Activated CD8-positive, alpha-beta memory T cell treated with anti-CD3 and anti-CD28 coated beads, Interleukin-2, amount 50 U/mL, for 4 hours (primary cell): ENCODE measurements at regions not wholly inside any gene's neighbourhood (a gene's known extent, or its start where the extent isn't known, plus 50 kb on each side); places are given as distances from the start of the nearest gene placed in this dataset.

Experiments
- DNase-seq: peaks from one replicate; pipeline ENCODE4 v3.0.0-alpha.2; 2020

DNA sequence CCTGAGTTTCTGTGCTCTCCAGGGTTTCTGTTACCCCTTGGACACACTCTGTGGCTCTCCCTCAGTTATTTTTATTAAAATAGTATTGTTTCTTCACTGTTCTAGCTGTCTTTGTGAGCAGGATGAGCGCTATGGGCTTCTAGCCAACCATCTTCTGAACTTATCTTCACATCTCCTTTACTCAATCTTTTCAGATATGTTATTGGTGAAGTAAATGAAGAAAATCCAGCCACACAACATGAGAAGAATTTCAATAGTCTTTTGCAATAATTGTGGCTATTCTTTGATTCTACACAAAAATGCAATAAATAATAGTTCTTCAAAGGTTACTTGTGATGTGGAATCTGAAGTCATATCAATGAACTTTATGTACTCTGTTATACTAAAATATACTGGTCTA, 80.3 kb upstream of the CAMK1G start:
- no peak for DNase-seq

DNA sequence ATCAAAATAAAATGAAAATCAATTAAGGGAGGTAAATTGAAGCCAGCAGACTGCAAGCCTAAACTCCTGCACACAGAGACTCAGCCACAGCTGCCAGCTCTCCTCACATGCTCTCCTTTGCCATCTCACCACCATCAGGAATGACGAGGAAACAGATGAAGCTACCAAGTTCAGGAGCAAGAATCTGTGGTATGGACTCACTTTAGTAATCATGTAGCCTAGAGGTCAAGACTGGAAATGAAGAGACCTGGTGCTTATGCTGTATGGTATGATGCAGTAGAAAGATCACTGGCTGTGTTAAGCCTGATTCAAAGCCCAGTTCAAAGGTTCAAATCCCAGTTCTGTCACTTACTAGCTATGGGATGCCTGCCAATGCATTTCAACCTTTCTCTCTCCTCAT, 78.9 kb upstream of the CAMK1G start:
- no peak for DNase-seq

DNA sequence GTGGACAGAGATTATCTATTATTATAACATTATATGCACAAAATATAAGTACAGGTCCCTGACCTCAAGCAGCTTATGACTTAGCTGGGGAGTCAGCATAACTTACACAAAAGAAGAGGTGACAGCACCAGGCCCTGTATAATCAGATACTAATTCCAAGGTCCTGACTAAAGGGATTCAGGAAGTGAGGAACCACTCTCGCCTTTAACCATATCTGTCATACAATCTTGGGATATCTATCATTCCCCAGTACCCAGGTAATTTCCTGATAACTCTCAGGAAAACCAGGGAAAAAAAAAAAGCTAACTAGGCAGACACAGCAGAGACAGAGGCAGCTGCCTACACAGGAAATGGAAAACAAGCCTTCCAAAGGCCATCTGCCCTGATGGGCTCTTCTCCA, 78.5 kb upstream of the CAMK1G start:
- no peak for DNase-seq

DNA sequence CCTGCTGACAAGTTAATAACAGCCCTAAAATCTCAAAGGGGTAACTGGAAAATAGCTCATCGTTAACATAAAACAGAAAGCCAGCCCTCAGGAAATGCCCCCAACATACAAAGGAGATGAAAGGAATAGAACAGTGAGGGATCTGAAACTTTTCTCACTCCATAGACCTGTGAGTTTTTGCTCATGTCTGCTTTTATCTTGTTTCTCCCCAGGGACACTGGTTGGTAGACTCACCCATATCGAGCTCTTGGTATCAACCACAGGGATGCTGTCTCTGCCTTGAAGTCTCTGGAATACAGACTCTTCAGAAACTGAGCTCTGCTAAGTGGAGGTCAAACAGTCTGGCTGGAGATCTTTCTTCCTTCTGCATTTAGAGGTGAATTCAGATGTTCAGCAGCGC, 77.4 kb upstream of the CAMK1G start:
- DNase-seq, result no peak

DNA sequence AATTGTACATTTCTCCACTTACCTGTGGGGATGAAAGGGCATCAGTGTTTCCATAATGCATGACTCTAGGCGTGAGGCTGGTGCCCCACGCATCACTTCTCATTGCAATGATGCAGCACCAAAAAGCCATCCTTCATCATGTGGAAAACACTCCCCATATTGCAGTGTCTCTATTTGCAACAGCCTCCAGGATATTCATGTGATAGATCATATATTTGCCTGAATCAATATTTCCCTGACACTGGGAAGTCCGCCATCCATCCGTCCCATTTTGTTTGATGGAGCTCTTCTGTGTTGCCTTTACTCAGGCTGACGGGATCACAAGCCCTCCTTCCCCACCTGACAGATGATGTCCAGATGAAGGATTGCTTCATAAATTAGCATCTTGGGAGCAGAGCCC, 74.5 kb upstream of the CAMK1G start:
- no peak for DNase-seq

DNA sequence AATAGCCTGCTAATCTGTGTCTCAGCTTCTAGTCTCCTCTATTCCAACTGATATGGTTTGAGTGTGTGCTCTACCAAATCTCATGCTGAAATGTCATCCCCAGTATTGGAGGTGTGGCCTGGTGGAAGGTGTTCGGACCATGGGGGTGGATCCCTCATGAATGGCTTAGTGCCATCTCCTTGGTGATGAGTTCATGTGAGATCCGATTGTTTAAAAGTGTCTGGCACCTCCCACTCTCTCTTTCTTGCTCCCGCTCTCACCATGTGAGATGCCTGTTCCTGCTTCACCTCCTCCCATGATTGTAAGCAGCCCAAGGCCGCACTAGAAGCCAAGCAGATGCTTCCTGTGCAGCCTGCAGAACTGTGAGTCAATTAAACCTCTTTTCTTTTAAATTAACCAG, 73.5 kb upstream of the CAMK1G start:
- DNase-seq, result no peak

DNA sequence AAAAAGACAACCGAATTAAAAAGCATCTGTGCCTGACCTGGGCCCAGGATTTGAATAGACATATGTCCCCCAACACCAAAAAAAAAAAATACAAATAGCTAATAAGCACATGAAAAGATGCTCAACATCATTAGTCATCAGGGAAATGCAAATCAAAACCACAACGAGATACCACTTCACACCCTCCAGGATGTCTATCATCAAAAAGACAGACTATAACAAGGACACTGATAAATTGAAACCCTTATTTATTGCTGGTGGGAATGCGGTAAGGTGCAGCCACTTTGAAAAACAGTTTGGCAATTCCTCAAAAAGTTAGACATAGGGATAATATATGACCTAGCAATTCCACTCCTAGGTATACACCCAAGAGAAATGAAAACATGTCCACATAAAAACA, 72.3 kb upstream of the CAMK1G start:
- DNase-seq, result no peak

DNA sequence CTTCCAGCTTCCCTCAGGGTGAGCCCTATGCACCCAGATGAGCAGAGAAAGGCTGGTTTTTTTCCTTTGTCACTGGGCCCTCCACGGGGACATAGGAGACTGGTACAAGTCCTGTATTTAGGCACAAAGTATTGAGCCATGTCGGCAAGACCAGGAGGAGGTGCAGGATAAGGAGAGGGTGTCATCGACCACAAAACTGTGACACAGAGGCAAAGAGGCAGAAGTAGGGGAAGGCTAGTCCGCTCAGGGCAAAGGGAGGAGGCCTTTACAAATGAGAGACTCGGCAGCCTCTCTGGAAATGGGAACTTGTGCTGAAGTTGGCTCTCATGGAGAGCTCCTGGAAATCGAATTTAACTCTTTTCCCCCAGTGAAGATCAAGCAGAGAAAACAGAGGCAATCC, 70.7 kb upstream of the CAMK1G start:
- DNase-seq, result no peak

DNA sequence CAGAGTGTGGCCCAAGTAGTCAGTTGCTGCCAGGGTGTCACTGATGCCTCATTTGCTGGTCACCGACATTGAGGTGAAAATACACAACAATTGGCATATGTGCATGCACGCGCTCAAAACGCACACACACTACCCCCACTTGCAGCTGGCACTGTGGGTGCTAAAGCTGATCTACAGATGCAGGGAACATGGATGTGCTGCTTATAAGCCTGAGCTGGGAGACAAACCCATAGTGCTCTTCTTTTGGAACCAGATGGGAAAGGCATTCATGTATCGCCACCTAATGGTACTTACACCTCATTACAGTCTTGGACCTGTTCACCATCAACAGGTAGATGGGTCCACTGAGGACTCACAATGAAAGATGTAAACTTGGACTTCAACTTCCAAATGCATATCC, 70.3 kb upstream of the CAMK1G start:
- no peak for DNase-seq

DNA sequence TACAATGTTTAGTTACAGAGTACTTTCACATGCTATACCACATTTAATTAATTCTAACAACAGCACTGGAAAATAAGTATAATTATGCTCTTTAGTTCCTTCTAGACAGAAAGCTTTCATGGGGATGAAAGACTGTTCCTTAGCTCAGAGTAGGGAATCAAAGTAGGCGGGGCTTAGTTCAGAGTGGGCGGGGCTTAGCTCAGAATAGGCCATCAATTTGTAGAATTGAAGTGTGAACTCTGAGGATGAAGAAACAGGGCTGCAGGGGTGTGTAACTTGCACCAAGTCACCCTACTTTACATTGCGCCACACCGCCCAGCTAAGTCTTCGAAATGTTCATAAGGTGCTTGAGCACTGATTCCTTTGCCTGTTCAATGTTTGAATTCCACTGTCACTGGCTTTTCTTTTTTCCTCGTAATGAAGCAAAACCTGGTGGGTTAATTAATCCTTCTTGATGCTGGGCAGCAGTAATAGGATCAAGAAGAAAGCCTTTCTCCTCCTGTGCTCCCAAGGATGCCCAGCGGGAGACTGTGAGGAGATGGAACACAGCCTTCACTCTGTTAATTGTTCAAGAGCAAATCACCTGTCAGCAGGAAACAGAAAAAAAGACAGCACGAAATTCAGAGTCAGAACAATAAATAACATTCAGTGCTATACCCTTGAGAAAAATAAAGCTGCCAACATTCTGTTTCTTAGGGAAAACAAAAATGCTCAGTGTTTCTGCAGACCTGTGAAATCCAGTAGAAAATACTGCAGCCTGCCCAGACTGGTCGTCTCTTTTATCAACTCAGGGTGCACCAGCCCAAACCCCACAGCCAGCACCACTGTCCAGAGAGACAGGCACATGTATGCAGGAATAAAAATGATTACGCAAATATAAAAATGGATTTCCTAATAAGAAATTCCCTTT, 66.5 kb upstream of the CAMK1G start:
- no peak for DNase-seq

DNA sequence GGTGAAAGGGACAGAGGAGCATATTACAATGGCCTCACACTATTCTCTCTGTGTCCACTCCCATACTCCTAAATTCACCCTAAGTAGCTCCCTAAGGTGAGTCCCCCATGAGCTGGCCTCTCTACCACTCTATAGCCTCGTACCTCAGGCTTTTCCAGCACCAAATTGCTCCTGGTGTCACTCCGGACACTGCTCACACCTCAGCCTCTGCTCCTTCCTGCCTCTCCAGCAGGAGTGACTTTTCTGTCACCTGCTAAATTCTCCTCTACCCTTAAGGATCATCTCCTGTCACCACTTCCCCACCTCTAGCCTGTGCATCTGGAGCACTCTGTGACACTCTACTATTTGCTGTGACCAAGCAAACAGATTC, 65.8 kb upstream of the CAMK1G start:
- DNase-seq, result no peak

DNA sequence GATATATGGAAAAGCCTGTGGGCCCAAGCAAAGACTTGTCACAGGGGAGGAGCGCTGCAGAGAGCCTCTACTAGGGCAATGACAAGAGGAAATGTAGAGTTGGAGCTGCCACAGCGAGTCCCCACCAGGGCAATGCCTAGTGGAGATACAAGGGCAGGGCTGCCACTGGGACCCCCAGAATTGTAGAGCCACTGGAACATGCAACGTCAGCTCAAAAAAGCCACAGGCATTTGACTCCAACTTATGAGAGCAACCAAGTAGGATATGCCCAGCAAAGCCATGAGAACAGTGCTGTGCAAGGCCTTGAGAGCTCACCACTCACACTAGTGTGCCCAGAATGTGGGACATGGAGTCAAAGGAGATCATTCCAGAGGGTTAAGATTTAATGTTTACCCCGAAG, 63.7 kb upstream of the CAMK1G start:
- no peak for DNase-seq

DNA sequence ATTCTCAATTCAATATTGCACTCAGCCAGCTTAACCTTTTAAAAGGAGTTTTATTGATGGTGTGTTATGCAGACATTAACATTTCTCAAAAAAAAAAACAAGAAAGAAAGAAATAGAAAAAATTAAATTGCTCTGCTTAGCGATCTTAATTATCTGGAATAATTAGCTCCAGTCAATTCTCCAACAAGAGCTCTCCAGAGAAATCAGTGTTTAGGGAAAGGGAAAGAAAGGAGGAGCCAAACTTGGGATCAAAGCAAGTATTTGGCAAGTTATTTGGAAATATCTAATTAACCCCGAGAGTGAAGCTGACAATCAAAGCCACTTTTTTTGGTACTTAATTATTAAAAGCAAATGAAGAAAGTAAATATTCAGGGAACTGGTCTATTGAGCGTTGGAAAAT, 60.7 kb upstream of the CAMK1G start:
- DNase-seq, result no peak

DNA sequence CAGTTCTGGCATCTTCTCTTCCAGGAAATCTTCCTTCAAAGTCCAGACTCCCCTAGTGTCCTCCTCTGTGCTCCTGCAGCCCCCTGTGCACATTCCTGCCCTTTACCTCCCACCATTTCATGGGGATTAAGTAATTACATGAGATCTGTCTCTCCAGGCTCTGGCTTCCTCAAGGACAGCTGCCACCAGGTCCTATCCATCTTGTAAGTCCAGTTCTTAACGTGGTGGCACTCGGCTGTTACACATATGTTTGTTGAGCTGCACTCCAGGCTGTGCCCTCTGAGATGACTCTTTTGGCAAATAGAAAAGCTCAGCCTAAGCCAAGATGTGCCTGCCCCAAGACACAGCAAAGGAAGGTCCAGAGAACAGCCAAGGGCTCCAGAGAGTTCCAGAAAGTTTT, 57.4 kb upstream of the CAMK1G start:
- DNase-seq, result no peak

DNA sequence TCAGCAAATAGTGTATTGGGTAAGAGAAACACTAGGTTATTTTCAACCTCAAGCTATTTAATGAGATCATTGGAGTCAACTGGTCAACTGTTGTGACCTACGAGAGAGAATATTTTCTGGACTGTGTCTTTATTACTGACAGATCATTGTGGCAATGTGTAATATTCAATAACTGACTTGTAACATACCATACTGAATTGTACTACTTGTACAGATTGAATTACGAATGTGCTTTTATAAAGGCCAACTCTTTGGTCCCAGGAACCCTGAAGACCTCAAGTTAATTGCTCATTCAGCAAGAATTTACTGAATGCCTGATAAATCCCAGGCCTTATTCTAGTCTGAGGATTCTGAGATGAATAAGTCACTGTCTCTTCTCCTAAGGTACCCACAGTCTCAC, 56.1 kb upstream of the CAMK1G start:
- DNase-seq, result no peak

DNA sequence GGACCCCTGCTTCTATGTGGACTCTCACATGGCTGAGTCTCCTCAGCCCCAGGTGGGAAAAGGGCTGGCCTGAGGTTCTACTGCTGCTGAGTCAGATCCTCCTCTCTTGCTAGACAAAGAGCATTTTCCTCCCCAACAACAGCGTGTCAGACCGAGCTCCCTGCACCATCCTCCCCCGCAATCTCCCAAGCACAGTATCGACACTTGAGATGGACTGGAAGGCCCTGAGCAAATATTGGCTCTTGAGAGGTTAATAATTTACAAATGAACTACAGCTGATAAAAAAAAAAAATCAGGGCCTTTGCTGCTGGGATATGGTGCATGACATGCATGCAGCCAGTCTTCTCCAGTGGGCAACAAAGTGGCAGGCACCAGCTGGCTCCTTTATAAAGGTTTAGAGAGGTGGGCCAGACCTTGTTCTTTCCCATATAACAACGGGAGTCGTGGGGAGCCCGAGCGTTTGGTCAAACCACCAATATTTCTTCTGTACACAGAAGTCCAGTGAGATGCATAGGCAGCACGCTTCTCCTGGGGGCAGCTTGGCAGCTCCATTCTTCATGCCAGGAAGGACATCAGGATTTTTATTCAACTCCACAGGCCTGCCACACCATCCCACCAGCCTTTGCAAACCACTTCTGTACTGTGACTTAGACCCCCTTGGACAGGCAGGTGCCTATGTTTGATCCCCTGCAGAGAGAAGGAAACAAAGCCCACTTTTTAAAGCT, 55.4 kb upstream of the CAMK1G start:
- no peak for DNase-seq

DNA sequence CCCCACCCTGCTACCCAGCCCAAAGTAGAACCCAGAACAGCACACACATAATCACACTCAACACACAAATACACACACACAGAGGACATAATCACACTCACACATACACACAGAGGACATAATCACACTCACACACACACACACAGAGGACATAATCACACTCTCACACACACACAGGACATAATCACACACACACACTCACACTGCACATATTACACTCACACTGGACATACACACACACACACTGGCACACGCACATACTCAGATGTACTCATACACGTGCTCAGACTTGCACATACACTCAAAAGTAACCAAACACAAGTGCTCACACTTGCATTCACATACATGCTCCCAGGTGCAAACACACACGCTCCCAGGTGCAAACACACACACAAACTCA, 54.3 kb upstream of the CAMK1G start:
- no peak for DNase-seq

DNA sequence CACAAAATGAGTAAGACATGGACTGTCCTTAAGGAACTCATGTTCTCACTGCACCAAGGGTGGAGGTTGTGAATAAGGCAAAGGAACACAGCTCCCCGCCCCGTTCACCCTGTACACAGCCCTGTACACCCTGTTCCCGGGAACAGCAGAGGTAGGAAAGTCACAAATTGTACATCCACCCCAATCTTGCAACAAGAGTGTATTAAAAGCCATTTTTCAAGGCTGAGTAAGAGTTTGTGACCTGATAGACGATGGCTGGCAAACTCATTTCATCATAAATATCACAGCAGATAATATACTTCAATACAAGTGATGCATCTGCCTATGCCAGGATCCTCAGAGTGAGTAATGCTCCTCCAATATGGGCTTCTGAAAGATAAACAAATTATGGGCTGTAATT, 52.5 kb upstream of the CAMK1G start:
- DNase-seq, result no peak

DNA sequence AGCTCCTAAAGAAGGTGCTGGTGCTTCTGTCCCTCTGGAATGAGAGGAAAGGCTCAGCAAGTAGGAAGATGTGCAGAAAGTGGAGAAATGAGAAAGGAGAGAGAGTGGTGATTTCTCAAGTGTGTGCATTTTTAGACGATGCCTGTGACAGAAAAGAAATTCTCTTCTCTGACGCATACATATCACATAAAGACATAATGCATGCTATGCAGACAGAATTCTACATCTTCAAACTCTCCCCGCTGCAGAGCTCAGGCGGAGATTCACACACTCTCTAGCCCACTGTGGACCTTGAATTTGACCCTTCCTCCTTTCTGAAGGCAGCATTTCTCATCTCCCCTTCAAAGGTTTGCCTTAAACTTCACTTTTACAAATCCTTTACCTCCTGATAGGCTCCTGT, 52.0 kb upstream of the CAMK1G start:
- DNase-seq, result no peak
